Smooth muscle cell (in vitro differentiated cells): ENCODE measurements at regions not wholly inside any gene's neighbourhood (a gene's known extent, or its start where the extent isn't known, plus 50 kb on each side); places are given as distances from the start of the nearest gene placed in this dataset.

Experiments
- DNase-seq: peaks from one replicate; lab custom pipeline; 2025; ENCODE audit not compliant: unreplicated experiment; lab: John Stamatoyannopoulos, UW
- H2AFZ ChIP-seq: fragments of 200-600 bp; sonication (generic); 2 replicates; pipeline ENCODE4 v1.6.0; 2016; ENCODE audit warnings: antibody characterized with exemption, low read depth, mild to moderate bottlenecking
- H3F3A ChIP-seq: fragments of 200-600 bp; sonication (generic); 2 replicates; pipeline ENCODE4 v1.6.0; 2017; ENCODE audit warnings: antibody characterized with exemption, low read depth
- H3K27ac ChIP-seq: fragments of 200-600 bp; sonication (generic); 2 replicates; pipeline ENCODE4 v1.5.1; 2016; ENCODE audit warnings: low read depth, mild to moderate bottlenecking
- H3K27me3 ChIP-seq: fragments of 200-600 bp; sonication (generic); 2 replicates; pipeline ENCODE4 v1.6.1; 2016; ENCODE audit warnings: low read depth, mild to moderate bottlenecking
- H3K36me3 ChIP-seq: fragments of 200-600 bp; sonication (generic); 2 replicates; pipeline ENCODE4 v1.5.1; 2016; ENCODE audit warnings: low read depth
- H3K4me1 ChIP-seq: fragments of 200-600 bp; sonication (generic); 2 replicates; pipeline ENCODE4 v1.5.1; 2016; ENCODE audit warnings: low read depth
- H3K4me2 ChIP-seq: fragments of 200-600 bp; sonication (generic); 2 replicates; pipeline ENCODE4 v1.6.0; 2016; ENCODE audit warnings: mild to moderate bottlenecking
- H3K4me3 ChIP-seq: fragments of 200-600 bp; sonication (generic); 2 replicates; pipeline ENCODE4 v1.5.1; 2016; ENCODE audit warnings: mild to moderate bottlenecking
- H3K79me2 ChIP-seq: fragments of 200-600 bp; sonication (generic); 2 replicates; pipeline ENCODE4 v1.6.0; 2016; ENCODE audit warnings: low read depth, mild to moderate bottlenecking
- H3K9ac ChIP-seq: fragments of 200-600 bp; sonication (generic); 2 replicates; pipeline ENCODE4 v1.6.0; 2016; ENCODE audit warnings: low read depth
- H3K9me3 ChIP-seq: fragments of 200-600 bp; sonication (generic); replicated peaks from 2 replicates; pipeline ENCODE4 v1.5.1; 2016; ENCODE audit warnings: low read depth
- H4K20me1 ChIP-seq: fragments of 200-600 bp; sonication (generic); 2 replicates; pipeline ENCODE4 v1.6.0; 2016; ENCODE audit warnings: low read depth
- CTCF ChIP-seq: fragments of 200-600 bp; sonication (generic); IDR thresholded peaks from 2 replicates; pipeline ENCODE4 v1.5.1; 2017; ENCODE audit warnings: borderline replicate concordance, mild to moderate bottlenecking, antibody characterized with exemption; ENCODE audit not compliant: insufficient read depth, poor library complexity, severe bottlenecking
- WGBS: methylation state at CpG from one replicate; pipeline ENCODE4 v1.1.7; 2016; ENCODE audit warnings: low lambda C conversion rate; 5-methylcytosine and 5-hydroxymethylcytosine counted together

- Histone ChIP-seq H3K9me3 (no peaks in the 10 kb centered on the region), H3K27me3 (no peaks in the 10 kb centered on the region), H3K27ac (no peak overlapping the region), H3K79me2 (no peaks in the 10 kb centered on the region), H3K9ac (no peak overlapping the region), H3F3A (no peaks in the 10 kb centered on the region), H4K20me1 (no peaks in the 10 kb centered on the region), H3K4me1 (no peaks in the 10 kb centered on the region), H3K4me2 (no peak overlapping the region), H3K36me3 (no peaks in the 10 kb centered on the region), H2AFZ (no peak overlapping the region), H3K4me3 (no peak overlapping the region)
- TF ChIP-seq CTCF, result no peak
- 73% methylated on average over 1 of the region's 1 CpG for WGBS
- DNase-seq, result no peak
These were observed 101.6 kb upstream of the PALMD start for GRCh38 chr1:99544328-99544727.

GRCh38 chr1:99546432-99547416 is 99.2 kb upstream of the PALMD start:
- Histone ChIP-seq H3K9me3 (no peaks in the 10 kb centered on the region), H3K4me2 (no peak overlapping the region), H3K27me3 (no peaks in the 10 kb centered on the region), H3F3A (no peaks in the 10 kb centered on the region), H4K20me1 (no peaks in the 10 kb centered on the region), H3K27ac (no peak overlapping the region), H3K9ac (no peak overlapping the region), H3K79me2 (no peaks in the 10 kb centered on the region), H3K36me3 (no peaks in the 10 kb centered on the region), H3K4me1 (no peaks in the 10 kb centered on the region), H3K4me3 (no peak overlapping the region), H2AFZ (no peak overlapping the region)
- 91% methylated on average over 3 of the region's 3 CpGs for WGBS
- DNase-seq, result no peak
- no peak for TF ChIP-seq CTCF

- WGBS, result 65% methylated on average over 3 of the region's 3 CpGs
- H3F3A ChIP-seq, result no peaks in the 10 kb centered on the region
- H3K27ac ChIP-seq, result no peak overlapping the region
- no peak overlapping the region for H3K4me3 ChIP-seq
- no peaks in the 10 kb centered on the region for H3K9me3 ChIP-seq
- no peak overlapping the region for H3K4me2 ChIP-seq
- no peaks in the 10 kb centered on the region for H3K36me3 ChIP-seq
- no peak overlapping the region for H3K9ac ChIP-seq
- DNase-seq, result no peak
- H3K4me1 ChIP-seq, result no peaks in the 10 kb centered on the region
- no peaks in the 10 kb centered on the region for H3K79me2 ChIP-seq
- TF ChIP-seq CTCF, result no peak
- H3K27me3 ChIP-seq, result no peaks in the 10 kb centered on the region
- no peaks in the 10 kb centered on the region for H4K20me1 ChIP-seq
- H2AFZ ChIP-seq, result no peak overlapping the region
These were observed 96.8 kb upstream of the PALMD start for GRCh38 chr1:99548943-99549605.
